Neural cell (in vitro differentiated cells): ENCODE measurements at regions not wholly inside any gene's neighbourhood (a gene's known extent, or its start where the extent isn't known, plus 50 kb on each side); places are given as distances from the start of the nearest gene placed in this dataset.

ENCODE experiments used
- EZH2 ChIP-seq: fragments of 200-600, 300-800 bp; shearing (Covaris generic), sonication (generic); IDR thresholded peaks from 2 replicates; pipeline ENCODE4 v1.6.1; 2014; ENCODE audit warnings: antibody characterized with exemption, low read length, borderline replicate concordance, mild to moderate bottlenecking; ENCODE audit not compliant: insufficient read depth, poor library complexity, severe bottlenecking
- MXI1 ChIP-seq: fragments of 450-650 bp; conservative IDR thresholded peaks from 2 replicates; pipeline ENCODE4 v1.6.1; 2014; ENCODE audit warnings: antibody characterized with exemption, mild to moderate bottlenecking; ENCODE audit not compliant: poor library complexity, severe bottlenecking
- POLR2AphosphoS5 ChIP-seq: IDR thresholded peaks from 2 replicates; pipeline ENCODE4 v1.6.1; 2012
- RAD21 ChIP-seq: fragments of 450-650 bp; conservative IDR thresholded peaks from 2 replicates; pipeline ENCODE4 v1.6.1; 2014; ENCODE audit warnings: antibody characterized with exemption, mild to moderate bottlenecking, moderate library complexity
- TAF1 ChIP-seq: IDR thresholded peaks from 2 replicates; pipeline ENCODE4 v1.6.1; 2012; ENCODE audit warnings: low read depth
- TF ChIP-seq, protein P1 (sequence below): fragments of 450-650 bp; IDR thresholded peaks from 2 replicates; pipeline ENCODE4 v1.5.1; 2014; ENCODE audit warnings: antibody characterized with exemption, mild to moderate bottlenecking, moderate library complexity; ENCODE audit not compliant: poor library complexity, severe bottlenecking
- TF ChIP-seq, protein P2 (sequence below): IDR thresholded peaks from 2 replicates; pipeline ENCODE4 v1.6.1; 2012; ENCODE audit warnings: borderline replicate concordance

DNA sequence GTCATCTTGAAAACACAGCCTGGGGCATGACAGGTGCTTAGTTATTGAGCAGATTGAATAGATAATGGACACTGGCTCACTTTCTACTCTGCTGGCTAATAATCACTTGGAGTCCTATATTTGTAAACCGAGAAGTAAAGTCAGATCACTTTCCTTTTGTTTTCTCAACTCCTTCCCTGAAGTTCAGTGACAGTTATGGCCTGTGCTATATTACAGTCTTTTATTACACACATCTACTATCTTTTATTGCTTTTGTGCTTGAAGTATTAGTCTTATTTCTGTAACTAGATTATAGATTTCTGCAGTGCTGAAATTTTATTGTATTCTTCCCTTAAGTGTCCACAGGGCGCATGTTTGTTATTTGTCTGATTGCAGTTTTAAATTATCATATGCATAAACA, 136.4 kb upstream of the TAC1 start:
- TF ChIP-seq, protein P1, sequence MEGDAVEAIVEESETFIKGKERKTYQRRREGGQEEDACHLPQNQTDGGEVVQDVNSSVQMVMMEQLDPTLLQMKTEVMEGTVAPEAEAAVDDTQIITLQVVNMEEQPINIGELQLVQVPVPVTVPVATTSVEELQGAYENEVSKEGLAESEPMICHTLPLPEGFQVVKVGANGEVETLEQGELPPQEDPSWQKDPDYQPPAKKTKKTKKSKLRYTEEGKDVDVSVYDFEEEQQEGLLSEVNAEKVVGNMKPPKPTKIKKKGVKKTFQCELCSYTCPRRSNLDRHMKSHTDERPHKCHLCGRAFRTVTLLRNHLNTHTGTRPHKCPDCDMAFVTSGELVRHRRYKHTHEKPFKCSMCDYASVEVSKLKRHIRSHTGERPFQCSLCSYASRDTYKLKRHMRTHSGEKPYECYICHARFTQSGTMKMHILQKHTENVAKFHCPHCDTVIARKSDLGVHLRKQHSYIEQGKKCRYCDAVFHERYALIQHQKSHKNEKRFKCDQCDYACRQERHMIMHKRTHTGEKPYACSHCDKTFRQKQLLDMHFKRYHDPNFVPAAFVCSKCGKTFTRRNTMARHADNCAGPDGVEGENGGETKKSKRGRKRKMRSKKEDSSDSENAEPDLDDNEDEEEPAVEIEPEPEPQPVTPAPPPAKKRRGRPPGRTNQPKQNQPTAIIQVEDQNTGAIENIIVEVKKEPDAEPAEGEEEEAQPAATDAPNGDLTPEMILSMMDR: no peak
- TF ChIP-seq POLR2AphosphoS5 (no peak), RAD21 (no peak), MXI1 (no peak), EZH2 (no peak), TAF1 (no peak)
- TF ChIP-seq, protein P2, sequence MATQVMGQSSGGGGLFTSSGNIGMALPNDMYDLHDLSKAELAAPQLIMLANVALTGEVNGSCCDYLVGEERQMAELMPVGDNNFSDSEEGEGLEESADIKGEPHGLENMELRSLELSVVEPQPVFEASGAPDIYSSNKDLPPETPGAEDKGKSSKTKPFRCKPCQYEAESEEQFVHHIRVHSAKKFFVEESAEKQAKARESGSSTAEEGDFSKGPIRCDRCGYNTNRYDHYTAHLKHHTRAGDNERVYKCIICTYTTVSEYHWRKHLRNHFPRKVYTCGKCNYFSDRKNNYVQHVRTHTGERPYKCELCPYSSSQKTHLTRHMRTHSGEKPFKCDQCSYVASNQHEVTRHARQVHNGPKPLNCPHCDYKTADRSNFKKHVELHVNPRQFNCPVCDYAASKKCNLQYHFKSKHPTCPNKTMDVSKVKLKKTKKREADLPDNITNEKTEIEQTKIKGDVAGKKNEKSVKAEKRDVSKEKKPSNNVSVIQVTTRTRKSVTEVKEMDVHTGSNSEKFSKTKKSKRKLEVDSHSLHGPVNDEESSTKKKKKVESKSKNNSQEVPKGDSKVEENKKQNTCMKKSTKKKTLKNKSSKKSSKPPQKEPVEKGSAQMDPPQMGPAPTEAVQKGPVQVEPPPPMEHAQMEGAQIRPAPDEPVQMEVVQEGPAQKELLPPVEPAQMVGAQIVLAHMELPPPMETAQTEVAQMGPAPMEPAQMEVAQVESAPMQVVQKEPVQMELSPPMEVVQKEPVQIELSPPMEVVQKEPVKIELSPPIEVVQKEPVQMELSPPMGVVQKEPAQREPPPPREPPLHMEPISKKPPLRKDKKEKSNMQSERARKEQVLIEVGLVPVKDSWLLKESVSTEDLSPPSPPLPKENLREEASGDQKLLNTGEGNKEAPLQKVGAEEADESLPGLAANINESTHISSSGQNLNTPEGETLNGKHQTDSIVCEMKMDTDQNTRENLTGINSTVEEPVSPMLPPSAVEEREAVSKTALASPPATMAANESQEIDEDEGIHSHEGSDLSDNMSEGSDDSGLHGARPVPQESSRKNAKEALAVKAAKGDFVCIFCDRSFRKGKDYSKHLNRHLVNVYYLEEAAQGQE: no peak
